DND-41 (cell line): ENCODE measurements at regions not wholly inside any gene's neighbourhood (a gene's known extent, or its start where the extent isn't known, plus 50 kb on each side); places are given as distances from the start of the nearest gene placed in this dataset.
"Not testable (repeated sequence)": the region's sequence is repeated elsewhere in the genome, so short reads cannot be mapped to it uniquely, and the experiment has no call there.

Source experiments
- EZH2 ChIP-seq: IDR thresholded peaks from 3 replicates; pipeline ENCODE4 v1.6.1; 2012; ENCODE audit warnings: borderline replicate concordance, low read depth, mild to moderate bottlenecking, moderate library complexity, low read length, inconsistent platforms; ENCODE audit not compliant: severe bottlenecking
- TF ChIP-seq, protein P1 (sequence below): IDR thresholded peaks from 2 replicates; pipeline ENCODE4 v1.5.1; 2012; ENCODE audit warnings: borderline replicate concordance, low read length, moderate library complexity, mild to moderate bottlenecking; ENCODE audit not compliant: poor library complexity, severe bottlenecking; ENCODE audit errors: extremely low read depth

GRCh38 chr12:9446883-9447761 is 160.6 kb downstream of the KLRB1 start:
- TF ChIP-seq, protein P1, sequence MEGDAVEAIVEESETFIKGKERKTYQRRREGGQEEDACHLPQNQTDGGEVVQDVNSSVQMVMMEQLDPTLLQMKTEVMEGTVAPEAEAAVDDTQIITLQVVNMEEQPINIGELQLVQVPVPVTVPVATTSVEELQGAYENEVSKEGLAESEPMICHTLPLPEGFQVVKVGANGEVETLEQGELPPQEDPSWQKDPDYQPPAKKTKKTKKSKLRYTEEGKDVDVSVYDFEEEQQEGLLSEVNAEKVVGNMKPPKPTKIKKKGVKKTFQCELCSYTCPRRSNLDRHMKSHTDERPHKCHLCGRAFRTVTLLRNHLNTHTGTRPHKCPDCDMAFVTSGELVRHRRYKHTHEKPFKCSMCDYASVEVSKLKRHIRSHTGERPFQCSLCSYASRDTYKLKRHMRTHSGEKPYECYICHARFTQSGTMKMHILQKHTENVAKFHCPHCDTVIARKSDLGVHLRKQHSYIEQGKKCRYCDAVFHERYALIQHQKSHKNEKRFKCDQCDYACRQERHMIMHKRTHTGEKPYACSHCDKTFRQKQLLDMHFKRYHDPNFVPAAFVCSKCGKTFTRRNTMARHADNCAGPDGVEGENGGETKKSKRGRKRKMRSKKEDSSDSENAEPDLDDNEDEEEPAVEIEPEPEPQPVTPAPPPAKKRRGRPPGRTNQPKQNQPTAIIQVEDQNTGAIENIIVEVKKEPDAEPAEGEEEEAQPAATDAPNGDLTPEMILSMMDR, result not testable (repeated sequence)
- TF ChIP-seq EZH2, result not testable (repeated sequence)
